A549 (cell line): ENCODE measurements at regions not wholly inside any gene's neighbourhood (a gene's known extent, or its start where the extent isn't known, plus 50 kb on each side); places are given as distances from the start of the nearest gene placed in this dataset.

Experiments
- ATAC-seq, 2 experiments: fragments of 200-7000 bp in 1 of 2; fragments of >200 bp in 1 of 2; cut with Nextera tagmentation in 1 of 2; cut with Tn5 transposase in 1 of 2; 3 replicates each; pipeline versions ENCODE4 v1.8.0 to v1.9.1; 2018 to 2020; ENCODE audit warnings: mild to moderate bottlenecking in 1 of 2, moderate library complexity in 1 of 2
- CTCF ChIA-PET: fragments of 300-600 bp; sonication (Branson Sonifier 250); formaldehyde crosslinking; extraction: SDS; loops from one replicate; lab custom pipeline; 2021; ENCODE audit warnings: antibody characterized with exemption, inconsistent platforms; lab: Yijun Ruan, JAX
- POLR2A ChIA-PET: fragments of 350-600 bp; formaldehyde crosslinking; extraction: SDS; loops from one replicate; lab custom pipeline; 2021; ENCODE audit warnings: antibody characterized with exemption, inconsistent platforms; lab: Yijun Ruan, JAX
- DNase-seq, 2 experiments: peaks; one replicate each; pipeline versions ENCODE4 v3.0.0 to v3.0.0-alpha.2; 2011 to 2016; ENCODE audit warnings: low read depth in 1 of 2, low spot score in 1 of 2
- FAIRE-seq: peaks from 2 replicates; lab custom pipeline; 2011; peaks lifted over from hg19 to GRCh38; lab: Jason Lieb, UNC
- H3K27ac ChIP-seq, 2 experiments: fragments of >200 bp; sonication (Bioruptor Twin); formaldehyde crosslinking; 3 replicates each; pipeline ENCODE4 v1.5.1; 2016 to 2017
- H3K4me1 ChIP-seq: fragments of >200 bp; sonication (Bioruptor Twin); formaldehyde crosslinking; 3 replicates; pipeline ENCODE4 v1.6.1; 2016
- H3K4me2 ChIP-seq: fragments of >200 bp; sonication (Bioruptor Twin); formaldehyde crosslinking; 3 replicates; pipeline ENCODE4 v1.6.1; 2016
- H3K4me3 ChIP-seq: fragments of >200 bp; sonication (Bioruptor Twin); formaldehyde crosslinking; 3 replicates; pipeline ENCODE4 v1.5.1; 2016
- H3K9me3 ChIP-seq: fragments of >200 bp; sonication (Bioruptor Twin); formaldehyde crosslinking; 3 replicates; pipeline ENCODE4 v1.6.1; 2016
- BHLHE40 ChIP-seq: IDR thresholded peaks from 2 replicates; pipeline ENCODE4 v1.6.1; 2012; ENCODE audit warnings: low read depth, low read length, inconsistent platforms
- FOSL2 ChIP-seq, 2 experiments: fragments of 450-650 bp in 1 of 2; fragments of >200 bp in 1 of 2; sonication (Bioruptor Twin) in 1 of 2; formaldehyde crosslinking; IDR thresholded peaks; 2 replicates each; pipeline versions ENCODE4 v1.5.0 to v1.6.1; 2016 to 2020; ENCODE audit warnings: mild to moderate bottlenecking in 1 of 2, moderate library complexity in 1 of 2
- HEYL ChIP-seq: fragments of 250-450 bp; sonication (Bioruptor Pico); IDR thresholded peaks from 2 replicates; pipeline ENCODE4 v1.8.0; 2021; ENCODE audit warnings: mild to moderate bottlenecking, moderate library complexity
- KDM5A ChIP-seq: fragments of 200-600 bp; sonication (generic); IDR thresholded peaks from 2 replicates; pipeline ENCODE4 v1.6.1; 2016; ENCODE audit warnings: antibody characterized with exemption, mild to moderate bottlenecking
- MYC ChIP-seq: IDR thresholded peaks from 2 replicates; pipeline ENCODE4 v1.6.1; 2012; ENCODE audit warnings: mild to moderate bottlenecking, inconsistent platforms, low read length, improper control_type of control experiment, borderline replicate concordance
- RAD21 ChIP-seq, 2 experiments: fragments of >200 bp in 1 of 2; sonication (Bioruptor Twin) in 1 of 2; formaldehyde crosslinking in 1 of 2; IDR thresholded peaks in 1 of 2; conservative IDR thresholded peaks in 1 of 2; 2 replicates in 1 of 2; 3 replicates in 1 of 2; pipeline ENCODE4 v1.6.1; 2012 to 2018; ENCODE audit warnings: inconsistent platforms in 1 of 2
- RCOR1 ChIP-seq: fragments of 150-350 bp; IDR thresholded peaks from 2 replicates; pipeline ENCODE4 v1.6.1; 2014; ENCODE audit warnings: antibody characterized with exemption, low read length, low read depth
- SREBF2 ChIP-seq: fragments of 450-650 bp; IDR thresholded peaks from 2 replicates; pipeline ENCODE4 v1.6.1; 2014; ENCODE audit warnings: mild to moderate bottlenecking, moderate library complexity
- ZFP36 ChIP-seq: fragments of 450-650 bp; IDR thresholded peaks from 2 replicates; pipeline ENCODE4 v1.6.1; 2014; ENCODE audit warnings: borderline replicate concordance; ENCODE audit not compliant: partially characterized antibody
- WGBS: methylation state at CpG from one replicate; pipeline ENCODE4 v1.1.6; 2017; ENCODE audit errors: missing lambda C conversion rate; 5-methylcytosine and 5-hydroxymethylcytosine counted together
- TF ChIP-seq, protein P1 (sequence below): fragments of >200 bp; sonication (Bioruptor Twin); formaldehyde crosslinking; IDR thresholded peaks from 3 replicates; pipeline ENCODE4 v1.5.1; 2016
- TF ChIP-seq, protein P2 (sequence below): fragments of 250-450 bp; sonication (Bioruptor Pico); IDR thresholded peaks from 2 replicates; pipeline ENCODE4 v1.5.0; 2021; ENCODE audit warnings: mild to moderate bottlenecking, moderate library complexity, borderline replicate concordance
- TF ChIP-seq, protein P3 (sequence below): IDR thresholded peaks from 2 replicates; pipeline ENCODE4 v1.6.1; 2012

DNA sequence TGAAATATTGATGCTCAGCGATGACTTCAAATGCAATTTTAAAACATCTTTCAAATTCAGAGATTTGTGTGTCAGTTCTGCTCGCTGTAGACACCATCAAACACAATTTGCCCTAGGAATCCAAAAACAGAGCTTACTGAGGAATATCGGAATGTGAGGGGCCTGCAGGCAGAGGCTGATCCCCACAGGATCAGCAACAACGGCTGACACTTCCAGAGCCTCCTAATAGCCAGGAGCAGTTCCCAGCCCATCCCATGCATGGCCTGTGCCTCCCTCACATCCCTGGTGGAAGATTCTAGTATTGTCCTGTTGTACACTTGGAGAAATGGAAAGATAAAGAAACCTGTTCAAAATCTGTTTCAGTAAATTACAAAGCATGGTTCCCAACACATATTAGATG, 129.7 kb upstream of the VWC2 start:
- POLR2A ChIA-PET: no interaction called here
- Histone ChIP-seq H3K27ac (no peak overlapping the region), H3K4me1 (no peaks in the 10 kb centered on the region), H3K4me3 (no peak overlapping the region), H3K4me2 (no peak overlapping the region), H3K9me3 (no peaks in the 10 kb centered on the region)
- DNase-seq (no peak), ATAC-seq (no peak), FAIRE-seq (no peak)
- WGBS: 2% methylated on average over 4 of the region's 4 CpGs
- TF ChIP-seq, protein P1, sequence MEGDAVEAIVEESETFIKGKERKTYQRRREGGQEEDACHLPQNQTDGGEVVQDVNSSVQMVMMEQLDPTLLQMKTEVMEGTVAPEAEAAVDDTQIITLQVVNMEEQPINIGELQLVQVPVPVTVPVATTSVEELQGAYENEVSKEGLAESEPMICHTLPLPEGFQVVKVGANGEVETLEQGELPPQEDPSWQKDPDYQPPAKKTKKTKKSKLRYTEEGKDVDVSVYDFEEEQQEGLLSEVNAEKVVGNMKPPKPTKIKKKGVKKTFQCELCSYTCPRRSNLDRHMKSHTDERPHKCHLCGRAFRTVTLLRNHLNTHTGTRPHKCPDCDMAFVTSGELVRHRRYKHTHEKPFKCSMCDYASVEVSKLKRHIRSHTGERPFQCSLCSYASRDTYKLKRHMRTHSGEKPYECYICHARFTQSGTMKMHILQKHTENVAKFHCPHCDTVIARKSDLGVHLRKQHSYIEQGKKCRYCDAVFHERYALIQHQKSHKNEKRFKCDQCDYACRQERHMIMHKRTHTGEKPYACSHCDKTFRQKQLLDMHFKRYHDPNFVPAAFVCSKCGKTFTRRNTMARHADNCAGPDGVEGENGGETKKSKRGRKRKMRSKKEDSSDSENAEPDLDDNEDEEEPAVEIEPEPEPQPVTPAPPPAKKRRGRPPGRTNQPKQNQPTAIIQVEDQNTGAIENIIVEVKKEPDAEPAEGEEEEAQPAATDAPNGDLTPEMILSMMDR: no peak
- TF ChIP-seq BHLHE40 (no peak), MYC (no peak)
- CTCF ChIA-PET: no interaction called here

DNA sequence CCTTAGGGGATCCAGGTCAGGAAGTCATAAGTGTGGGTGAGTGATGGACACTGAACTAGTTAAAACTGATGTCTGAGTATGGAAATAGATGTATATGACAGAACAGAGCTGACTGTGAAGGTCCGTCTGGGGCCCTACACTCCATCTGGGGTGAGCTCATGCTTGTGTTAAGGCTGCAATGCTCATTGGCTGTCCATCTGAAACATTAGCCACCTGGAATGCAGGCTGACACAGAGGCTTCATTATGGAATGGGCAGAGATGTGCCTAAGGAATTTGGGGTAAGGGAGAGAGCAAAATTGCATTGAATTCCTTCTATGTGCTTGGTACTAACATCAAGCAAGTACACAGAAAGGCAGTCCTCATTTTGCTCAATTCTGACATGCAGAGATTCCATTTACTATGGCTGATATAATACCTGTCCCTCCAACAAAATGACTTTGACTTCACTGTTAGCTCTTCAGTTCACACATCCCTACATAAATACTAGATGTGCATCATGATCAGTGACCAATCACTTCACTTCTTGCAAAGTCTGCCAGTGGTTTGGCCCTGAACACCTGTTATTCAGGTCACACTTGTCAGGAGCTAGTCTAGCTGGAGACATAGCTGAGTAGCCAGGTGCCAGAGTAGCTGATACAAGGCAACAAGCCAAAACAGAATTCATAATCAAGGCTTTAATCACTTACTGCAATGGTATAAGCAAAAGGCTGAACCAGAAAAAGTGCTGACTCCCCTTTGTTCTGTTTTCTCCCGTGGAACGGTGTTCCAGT, 128.9 kb upstream of the VWC2 start:
- H3K27ac ChIP-seq: no peak overlapping the region
- H3K4me3 ChIP-seq: no peak overlapping the region
- TF ChIP-seq RCOR1 (no peak), KDM5A (no peak), MYC (no peak), RAD21 (conservative IDR thresholded peaks at IDR 0.05 in 1 of 2, IDR thresholded peaks at IDR 0.05 in 1 of 2) (no peak), HEYL (no peak), FOSL2 (IDR thresholded peaks at IDR 0.05) (no peak), FOSL2 (CRISPR knock-in tag; IDR thresholded peaks at IDR 0.05) (no peak), ZFP36 (no peak), SREBF2 (no peak)
- TF ChIP-seq, protein P2, sequence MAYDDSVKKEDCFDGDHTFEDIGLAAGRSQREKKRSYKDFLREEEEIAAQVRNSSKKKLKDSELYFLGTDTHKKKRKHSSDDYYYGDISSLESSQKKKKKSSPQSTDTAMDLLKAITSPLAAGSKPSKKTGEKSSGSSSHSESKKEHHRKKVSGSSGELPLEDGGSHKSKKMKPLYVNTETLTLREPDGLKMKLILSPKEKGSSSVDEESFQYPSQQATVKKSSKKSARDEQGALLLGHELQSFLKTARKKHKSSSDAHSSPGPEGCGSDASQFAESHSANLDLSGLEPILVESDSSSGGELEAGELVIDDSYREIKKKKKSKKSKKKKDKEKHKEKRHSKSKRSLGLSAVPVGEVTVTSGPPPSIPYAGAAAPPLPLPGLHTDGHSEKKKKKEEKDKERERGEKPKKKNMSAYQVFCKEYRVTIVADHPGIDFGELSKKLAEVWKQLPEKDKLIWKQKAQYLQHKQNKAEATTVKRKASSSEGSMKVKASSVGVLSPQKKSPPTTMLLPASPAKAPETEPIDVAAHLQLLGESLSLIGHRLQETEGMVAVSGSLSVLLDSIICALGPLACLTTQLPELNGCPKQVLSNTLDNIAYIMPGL (CRISPR knock-in tag): no peak
- TF ChIP-seq, protein P3, sequence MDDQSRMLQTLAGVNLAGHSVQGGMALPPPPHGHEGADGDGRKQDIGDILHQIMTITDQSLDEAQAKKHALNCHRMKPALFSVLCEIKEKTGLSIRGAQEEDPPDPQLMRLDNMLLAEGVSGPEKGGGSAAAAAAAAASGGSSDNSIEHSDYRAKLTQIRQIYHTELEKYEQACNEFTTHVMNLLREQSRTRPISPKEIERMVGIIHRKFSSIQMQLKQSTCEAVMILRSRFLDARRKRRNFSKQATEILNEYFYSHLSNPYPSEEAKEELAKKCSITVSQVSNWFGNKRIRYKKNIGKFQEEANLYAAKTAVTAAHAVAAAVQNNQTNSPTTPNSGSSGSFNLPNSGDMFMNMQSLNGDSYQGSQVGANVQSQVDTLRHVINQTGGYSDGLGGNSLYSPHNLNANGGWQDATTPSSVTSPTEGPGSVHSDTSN: no peak
- POLR2A ChIA-PET: no interaction called here
- no peaks in the 10 kb centered on the region for H3K4me1 ChIP-seq
- FAIRE-seq (no peak), ATAC-seq (no peak), DNase-seq (no peak)
- no peak overlapping the region for H3K4me2 ChIP-seq
- CTCF ChIA-PET: no interaction called here
- WGBS: 3% methylated on average over 3 of the region's 3 CpGs
- H3K9me3 ChIP-seq: no peaks in the 10 kb centered on the region

DNA sequence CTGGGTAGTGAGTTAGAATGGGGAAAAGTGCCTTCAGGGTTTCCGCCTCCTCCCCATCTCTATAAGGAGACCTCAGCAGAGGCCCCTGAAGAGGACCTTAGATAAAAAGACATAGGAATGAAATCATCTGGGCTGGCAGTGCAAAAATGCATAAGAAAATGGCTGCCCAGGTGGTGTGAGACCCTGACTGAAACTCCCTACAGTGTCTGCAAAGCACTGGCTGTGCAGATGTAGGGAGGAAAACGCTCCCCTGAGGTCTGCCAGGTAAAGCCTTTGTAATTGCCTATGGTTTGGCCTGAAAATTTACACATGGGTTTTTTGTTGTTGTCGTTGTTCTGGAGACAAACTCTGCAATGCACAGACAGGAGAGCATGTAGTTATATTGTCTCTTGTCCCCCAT, 128.1 kb upstream of the VWC2 start:
- WGBS: 4% methylated on average over 3 of the region's 3 CpGs
- H3K4me2 ChIP-seq: no peak overlapping the region
- H3K27ac ChIP-seq: no peak overlapping the region
- no peaks in the 10 kb centered on the region for H3K9me3 ChIP-seq
- ChIA-PET CTCF (no interaction called here), POLR2A (no interaction called here)
- no peak overlapping the region for H3K4me3 ChIP-seq
- DNase-seq (no peak), FAIRE-seq (no peak), ATAC-seq (no peak)
- no peaks in the 10 kb centered on the region for H3K4me1 ChIP-seq
- TF ChIP-seq RCOR1 (no peak), FOSL2 (IDR thresholded peaks at IDR 0.05) (no peak), FOSL2 (CRISPR knock-in tag; IDR thresholded peaks at IDR 0.05) (no peak)
